ENCODE measurements at regions not wholly inside any gene's neighbourhood (a gene's known extent, or its start where the extent isn't known, plus 50 kb on each side); places are given as distances from the start of the nearest gene placed in this dataset.

DNA sequence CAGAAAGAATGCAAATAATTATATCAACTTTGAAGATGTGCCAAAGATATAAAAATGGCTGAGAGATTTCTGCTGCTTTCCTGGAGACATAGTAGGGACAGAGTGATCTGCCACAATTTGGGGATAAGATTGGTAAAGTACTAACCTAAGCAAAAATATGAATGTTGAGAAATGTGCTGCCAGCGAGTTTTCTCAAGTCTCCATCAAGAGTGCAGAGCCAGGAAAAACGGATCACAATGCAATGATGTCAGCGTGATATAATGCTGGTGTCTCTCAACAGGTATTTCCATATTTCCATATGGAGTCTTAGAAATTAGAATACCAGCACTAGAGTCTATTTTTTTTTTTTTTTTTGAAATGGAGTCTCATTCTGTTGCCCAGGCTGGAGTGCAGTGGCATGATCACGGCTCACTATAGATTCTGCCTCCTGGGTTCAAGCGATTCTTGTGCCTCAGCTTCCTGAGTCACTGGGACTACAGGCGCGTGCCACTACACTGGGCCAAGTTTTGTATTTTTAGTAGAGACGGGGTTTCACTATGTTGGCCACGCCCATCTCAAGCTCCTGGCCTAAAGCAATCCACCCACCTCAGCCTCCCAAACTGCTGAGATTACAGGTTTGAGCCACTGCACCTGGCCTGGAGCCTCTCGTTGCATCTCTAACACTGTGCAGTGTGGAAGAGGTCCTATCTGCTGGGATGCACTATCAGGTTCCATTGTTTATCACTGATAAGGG lies 893.5 kb downstream of the TRIML1 start:
- TF ChIP-seq, protein P1, sequence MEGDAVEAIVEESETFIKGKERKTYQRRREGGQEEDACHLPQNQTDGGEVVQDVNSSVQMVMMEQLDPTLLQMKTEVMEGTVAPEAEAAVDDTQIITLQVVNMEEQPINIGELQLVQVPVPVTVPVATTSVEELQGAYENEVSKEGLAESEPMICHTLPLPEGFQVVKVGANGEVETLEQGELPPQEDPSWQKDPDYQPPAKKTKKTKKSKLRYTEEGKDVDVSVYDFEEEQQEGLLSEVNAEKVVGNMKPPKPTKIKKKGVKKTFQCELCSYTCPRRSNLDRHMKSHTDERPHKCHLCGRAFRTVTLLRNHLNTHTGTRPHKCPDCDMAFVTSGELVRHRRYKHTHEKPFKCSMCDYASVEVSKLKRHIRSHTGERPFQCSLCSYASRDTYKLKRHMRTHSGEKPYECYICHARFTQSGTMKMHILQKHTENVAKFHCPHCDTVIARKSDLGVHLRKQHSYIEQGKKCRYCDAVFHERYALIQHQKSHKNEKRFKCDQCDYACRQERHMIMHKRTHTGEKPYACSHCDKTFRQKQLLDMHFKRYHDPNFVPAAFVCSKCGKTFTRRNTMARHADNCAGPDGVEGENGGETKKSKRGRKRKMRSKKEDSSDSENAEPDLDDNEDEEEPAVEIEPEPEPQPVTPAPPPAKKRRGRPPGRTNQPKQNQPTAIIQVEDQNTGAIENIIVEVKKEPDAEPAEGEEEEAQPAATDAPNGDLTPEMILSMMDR (IDR thresholded peaks at IDR 0.05; ENCODE audit: low read depth, low read length), result no peak
- no peaks in the 10 kb centered on the region for H3K36me3 ChIP-seq
- no peak for DNase-seq
- H3K9me3 ChIP-seq, result no peaks in the 10 kb centered on the region
- no peak overlapping the region for H3K4me3 ChIP-seq (ENCODE audit: low read depth, low read length)
- peaks cover 9% of the 10 kb centered on the region for H3K4me1 ChIP-seq
- no peaks in the 10 kb centered on the region for H3K27me3 ChIP-seq

DNA sequence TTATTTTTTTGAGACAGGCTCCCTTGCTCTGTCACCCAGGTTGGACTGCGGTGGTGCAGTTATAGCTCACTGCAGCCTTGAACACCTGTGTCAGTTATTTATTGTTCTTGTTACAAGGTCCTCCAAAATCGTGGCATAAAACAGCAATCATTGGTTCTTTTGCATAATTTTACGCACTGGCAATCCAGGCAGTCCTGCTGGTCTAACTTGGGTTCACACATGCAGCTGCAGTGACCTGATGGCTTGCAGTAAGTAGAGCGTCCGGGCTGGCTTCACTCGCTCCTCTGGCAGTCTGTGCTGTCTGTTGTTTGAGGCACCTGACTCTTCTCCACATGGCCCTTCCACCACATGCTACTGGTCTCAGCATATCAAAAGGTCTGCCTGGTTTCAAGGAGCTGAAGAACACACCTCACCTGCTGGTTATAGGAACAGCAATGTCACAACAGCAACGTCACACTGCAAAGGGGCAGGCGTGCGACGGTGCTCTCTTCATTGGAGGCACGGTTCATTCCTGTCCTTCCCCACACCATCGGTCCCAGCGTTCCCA lies 894.6 kb downstream of the TRIML1 start:
- peaks cover 9% of the 10 kb centered on the region for H3K4me1 ChIP-seq
- H3K9me3 ChIP-seq, result no peaks in the 10 kb centered on the region
- no peak for DNase-seq
- TF ChIP-seq, protein P1 (IDR thresholded peaks at IDR 0.05; ENCODE audit: low read depth, low read length), result no peak
- no peak overlapping the region for H3K4me3 ChIP-seq (ENCODE audit: low read depth, low read length)
- no peaks in the 10 kb centered on the region for H3K27me3 ChIP-seq
- no peaks in the 10 kb centered on the region for H3K36me3 ChIP-seq

GRCh38 chr4:189035091-189035490 lies 895.9 kb downstream of the TRIML1 start:
- Histone ChIP-seq H3K36me3 (no peaks in the 10 kb centered on the region), H3K9me3 (no peaks in the 10 kb centered on the region), H3K27me3 (no peaks in the 10 kb centered on the region), H3K4me1 (peaks cover under 1% of the 10 kb centered on the region), H3K4me3 (ENCODE audit: low read depth, low read length) (no peak overlapping the region)
- no peak for DNase-seq
- TF ChIP-seq, protein P1 (IDR thresholded peaks at IDR 0.05; ENCODE audit: low read depth, low read length), result no peak

DNA sequence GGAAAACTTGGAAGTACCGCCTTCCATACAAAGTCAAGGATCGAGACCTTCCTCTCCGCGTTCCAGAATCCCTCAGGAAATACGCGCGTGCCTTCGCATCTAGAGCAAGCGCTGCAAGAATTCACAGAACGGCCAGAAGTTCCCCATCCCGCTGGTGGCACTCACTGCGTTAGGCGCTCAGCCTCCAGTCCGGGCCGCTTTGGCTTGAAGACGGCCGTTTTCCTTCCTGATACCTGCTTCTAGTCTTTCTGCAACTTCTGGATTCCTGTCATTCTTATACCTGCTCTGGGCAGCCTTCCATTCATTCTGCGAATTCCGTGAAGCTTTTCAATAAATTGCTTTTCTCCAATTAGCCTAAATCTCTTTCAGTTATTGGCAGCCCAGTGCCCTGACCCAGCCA lies 896.4 kb downstream of the TRIML1 start:
- DNase-seq, result no peak
- Histone ChIP-seq H3K9me3 (no peaks in the 10 kb centered on the region), H3K4me3 (ENCODE audit: low read depth, low read length) (no peak overlapping the region), H3K4me1 (no peaks in the 10 kb centered on the region; the same call in 1 of the 2 replicates), H3K27me3 (no peaks in the 10 kb centered on the region), H3K36me3 (no peaks in the 10 kb centered on the region)
- TF ChIP-seq, protein P1 (IDR thresholded peaks at IDR 0.05; ENCODE audit: low read depth, low read length), result no peak

- no peaks in the 10 kb centered on the region for H3K36me3 ChIP-seq
- no peak overlapping the region for H3K4me3 ChIP-seq (ENCODE audit: low read depth, low read length)
- H3K27me3 ChIP-seq, result no peaks in the 10 kb centered on the region
- H3K4me1 ChIP-seq, result no peaks in the 10 kb centered on the region; the same call in 1 of the 2 replicates
- no peak for DNase-seq
- no peaks in the 10 kb centered on the region for H3K9me3 ChIP-seq
- TF ChIP-seq, protein P1 (IDR thresholded peaks at IDR 0.05; ENCODE audit: low read depth, low read length), result no peak
Observed at GRCh38 chr4:189036906-189037305, 897.7 kb downstream of the TRIML1 start.

- Histone ChIP-seq H3K4me3 (ENCODE audit: low read depth, low read length) (no peak overlapping the region), H3K9me3 (no peaks in the 10 kb centered on the region), H3K36me3 (no peaks in the 10 kb centered on the region), H3K27me3 (no peaks in the 10 kb centered on the region), H3K4me1 (no peaks in the 10 kb centered on the region)
- TF ChIP-seq, protein P1 (IDR thresholded peaks at IDR 0.05; ENCODE audit: low read depth, low read length), result no peak
- DNase-seq, result no peak
Observed at GRCh38 chr4:189046642-189047041, 894.0 kb upstream of the FRG1 start.
